A673 (cell line): ENCODE measurements at regions not wholly inside any gene's neighbourhood (a gene's known extent, or its start where the extent isn't known, plus 50 kb on each side); places are given as distances from the start of the nearest gene placed in this dataset.

Experiments
- BruUV-seq: library from RNA; stranded (reverse); fragments of 400-500 nt; replicated peaks from 2 replicates; lab custom pipeline; 2021; lab: Mats Ljungman, UMichigan
- CTCF ChIA-PET: fragments of 300-600 bp; sonication (Branson Sonifier 250); formaldehyde crosslinking; loops from one replicate; lab custom pipeline; 2022; ENCODE audit warnings: antibody characterized with exemption; lab: Charles Lee
- POLR2A ChIA-PET: fragments of 300-600 bp; sonication (Branson Sonifier 250); formaldehyde crosslinking; loops from one replicate; lab custom pipeline; 2022; ENCODE audit warnings: antibody characterized with exemption; ENCODE audit not compliant: low non-redundant PET; lab: Charles Lee
- DNase-seq: peaks from one replicate; pipeline ENCODE4 v3.0.0-alpha.2; 2015; ENCODE audit warnings: low spot score
- H3K27ac ChIP-seq: fragments of 200-600 bp; sonication (generic); 2 replicates; pipeline ENCODE4 v1.5.1; 2016; ENCODE audit warnings: mixed run types, low read depth, mild to moderate bottlenecking, mixed read lengths, antibody characterized with exemption, low read length; ENCODE audit not compliant: poor library complexity, severe bottlenecking
- H3K27me3 ChIP-seq: fragments of 200-600 bp; sonication (generic); replicated peaks from 2 replicates; pipeline ENCODE4 v1.6.1; 2017; ENCODE audit warnings: mixed run types, low read depth, mild to moderate bottlenecking, mixed read lengths, antibody characterized with exemption, low read length; ENCODE audit not compliant: insufficient read depth, poor library complexity
- H3K36me3 ChIP-seq: fragments of 200-600 bp; sonication (generic); 2 replicates; pipeline ENCODE4 v1.6.1; 2016; ENCODE audit warnings: mixed run types, mild to moderate bottlenecking, mixed read lengths, antibody characterized with exemption, low read length; ENCODE audit not compliant: insufficient read depth, poor library complexity, severe bottlenecking
- H3K4me1 ChIP-seq: fragments of 200-600 bp; sonication (generic); 2 replicates; pipeline ENCODE4 v1.6.1; 2017; ENCODE audit warnings: mixed run types, mild to moderate bottlenecking, mixed read lengths, antibody characterized with exemption, low read length; ENCODE audit not compliant: insufficient read depth, poor library complexity, severe bottlenecking
- H3K4me3 ChIP-seq: fragments of 200-600 bp; sonication (generic); 2 replicates; pipeline ENCODE4 v1.5.1; 2016; ENCODE audit warnings: low read depth, mixed run types, mild to moderate bottlenecking, mixed read lengths, low read length; ENCODE audit not compliant: poor library complexity, severe bottlenecking
- H3K9me3 ChIP-seq: fragments of 200-600 bp; sonication (generic); 2 replicates; pipeline ENCODE4 v1.6.1; 2016; ENCODE audit warnings: mixed run types, low read depth, mild to moderate bottlenecking, mixed read lengths, antibody characterized with exemption, low read length; ENCODE audit not compliant: poor library complexity, severe bottlenecking
- CTCF ChIP-seq: fragments of 300-800, 200-600 bp; sonication (generic); conservative IDR thresholded peaks from 2 replicates; pipeline ENCODE4 v1.5.1; 2017; ENCODE audit warnings: low read depth, mild to moderate bottlenecking, antibody characterized with exemption, low read length, moderate library complexity, mixed read lengths
- EZH2 ChIP-seq: fragments of 200-600 bp; sonication (generic); IDR thresholded peaks from 2 replicates; pipeline ENCODE4 v1.6.1; 2017; ENCODE audit warnings: borderline replicate concordance, low read depth, mild to moderate bottlenecking, mixed read lengths, antibody characterized with exemption, low read length; ENCODE audit not compliant: poor library complexity, severe bottlenecking
- intact Hi-C: fragments of 100-400 bp; cut with micrococcal nuclease; formaldehyde crosslinking; loops from one replicate; pipeline ENCODE4 v1.10.0; 2022; ENCODE audit not compliant: unreplicated experiment

DNA sequence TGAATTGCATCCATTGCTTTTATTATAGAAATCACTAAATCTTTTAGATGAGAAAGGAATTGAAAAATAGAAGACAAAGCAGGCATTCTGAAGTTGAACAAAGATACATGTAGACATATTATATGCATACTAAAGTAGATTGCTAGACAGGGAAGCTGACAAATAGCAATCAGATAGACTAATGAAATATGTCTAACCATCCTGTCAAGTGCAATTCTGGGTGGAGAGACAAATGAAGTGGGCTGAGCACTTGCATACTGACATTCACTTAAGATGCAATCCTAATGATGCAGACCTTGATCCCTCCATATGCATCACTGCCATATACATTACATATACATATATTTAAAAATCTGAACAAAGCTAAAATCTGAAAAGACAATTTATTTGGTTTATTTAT lies 1130.0 kb upstream of the CDH6 start:
- BruUV-seq = no TSS peak
- no peak for DNase-seq
- intact Hi-C loops = no loop called here
- Histone ChIP-seq H3K27ac (no peak overlapping the region), H3K9me3 (no peaks in the 10 kb centered on the region), H3K4me3 (no peak overlapping the region), H3K4me1 (no peaks in the 10 kb centered on the region), H3K36me3 (no peaks in the 10 kb centered on the region), H3K27me3 (no peaks in the 10 kb centered on the region)
- ChIA-PET POLR2A (no interaction called here), CTCF (no interaction called here)
- TF ChIP-seq CTCF (no peak), EZH2 (no peak)

DNA sequence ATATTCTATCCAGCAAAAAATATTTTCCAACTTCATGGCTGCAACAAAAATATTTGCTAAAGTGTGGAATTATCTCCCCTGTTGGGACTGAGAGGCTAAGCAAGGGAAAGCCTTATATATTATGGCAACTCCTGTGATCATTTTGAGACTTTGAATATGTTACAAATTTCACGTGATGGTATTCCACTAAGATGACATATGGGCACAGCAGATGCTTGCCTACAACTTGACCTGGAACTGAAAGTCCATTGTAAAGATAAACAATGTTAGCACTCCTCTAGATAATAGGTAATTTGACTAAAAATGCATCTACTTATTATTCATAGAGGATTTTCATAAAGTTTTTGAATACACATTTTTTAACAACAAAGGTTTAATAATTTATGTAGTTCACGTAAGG lies 1141.5 kb upstream of the CDH6 start:
- no peak for TF ChIP-seq EZH2
- TF ChIP-seq CTCF = no peak
- intact Hi-C loops = no loop called here
- POLR2A ChIA-PET = no interaction called here
- no TSS peak for BruUV-seq
- Histone ChIP-seq H3K27me3 (no peaks in the 10 kb centered on the region), H3K9me3 (no peaks in the 10 kb centered on the region), H3K4me1 (no peaks in the 10 kb centered on the region), H3K27ac (no peak overlapping the region), H3K4me3 (no peak overlapping the region), H3K36me3 (no peaks in the 10 kb centered on the region)
- CTCF ChIA-PET = no interaction called here
- no peak for DNase-seq

DNA sequence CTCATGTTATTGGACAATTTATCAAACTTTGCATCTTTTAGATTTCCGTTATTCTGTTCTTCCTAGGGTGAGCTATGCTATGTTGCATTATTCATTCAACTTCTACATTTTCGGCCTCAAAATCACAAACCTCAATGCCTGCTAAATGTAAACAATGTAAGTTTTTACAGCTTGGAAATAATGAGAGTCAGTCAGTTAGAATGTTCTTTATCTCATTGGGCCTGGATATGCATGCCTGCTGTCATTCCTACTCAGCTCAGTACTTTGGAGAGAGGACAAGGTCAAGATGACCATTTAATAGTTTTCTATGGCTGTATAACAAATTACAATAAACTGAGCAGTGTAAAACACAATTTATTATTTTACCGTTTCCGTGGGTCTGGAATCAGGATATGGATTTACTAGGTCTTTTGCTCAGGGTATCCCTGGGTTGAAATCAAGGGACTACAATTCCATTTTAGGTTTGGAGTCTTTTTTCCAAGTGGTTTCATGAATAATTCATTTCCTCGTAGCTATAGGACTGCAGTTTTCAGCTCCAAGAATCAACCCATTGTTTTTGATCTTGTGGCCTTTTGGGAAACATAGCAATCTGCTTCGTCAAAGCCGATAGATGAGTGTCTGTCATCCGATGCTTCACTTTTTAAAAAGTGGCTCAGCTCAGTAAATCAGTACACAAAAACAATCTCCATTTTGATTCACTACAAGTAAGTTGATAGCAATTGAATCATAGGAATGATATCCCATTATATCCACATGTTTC lies 1143.2 kb upstream of the CDH6 start:
- Histone ChIP-seq H3K36me3 (no peaks in the 10 kb centered on the region), H3K4me1 (no peaks in the 10 kb centered on the region), H3K4me3 (no peak overlapping the region), H3K27ac (no peak overlapping the region), H3K9me3 (no peaks in the 10 kb centered on the region), H3K27me3 (no peaks in the 10 kb centered on the region)
- POLR2A ChIA-PET = no interaction called here
- no peak for TF ChIP-seq CTCF
- TF ChIP-seq EZH2 = no peak
- BruUV-seq = no TSS peak
- CTCF ChIA-PET = interaction anchor here (0.6 kb wide), 1 partner anchor 192 kb away, joined by 3 read pairs; no protein-coding TSS in a partner anchor
- no peak for DNase-seq
- intact Hi-C loops = no loop called here
